Heart left ventricle (tissue), 16 donors: ENCODE measurements at regions not wholly inside any gene's neighbourhood (a gene's known extent, or its start where the extent isn't known, plus 50 kb on each side); places are given as distances from the start of the nearest gene placed in this dataset.
A peak's percentile ranks its signal among the peaks of the same experiment; 100 is the strongest.

Experiments used
- ATAC-seq, 4 donors: fragments of 200-7000 bp; cut with Tn5 transposase; one replicate each; pipeline ENCODE4 v1.9.1; 2020 to 2022; ENCODE audit warnings: moderate library complexity in 4 of 4, mild to moderate bottlenecking in 3 of 4, moderate number of reproducible peaks in 1 of 4
- DNase-seq, 5 donors: peaks; one replicate each; pipeline ENCODE4 v3.0.0-alpha.2; 2020
- H3K27ac ChIP-seq, 12 donors: fragments of 200-600 bp; sonication (generic) in 4 of 12; one replicate each; pipeline versions ENCODE4 v1.5.0 to v1.8.0; 2016 to 2022; ENCODE audit warnings: mild to moderate bottlenecking in 2 of 12
- H3K27me3 ChIP-seq, 9 donors: fragments of 200-600 bp; sonication (generic) in 2 of 9; one replicate each; pipeline versions ENCODE4 v1.5.1 to v1.8.0; 2016 to 2022; ENCODE audit warnings: mild to moderate bottlenecking in 3 of 9
- H3K36me3 ChIP-seq, 9 donors: fragments of 200-600 bp; sonication (generic) in 2 of 9; one replicate each; pipeline versions ENCODE4 v1.5.0 to v1.8.0; 2018 to 2022; ENCODE audit warnings: mild to moderate bottlenecking in 2 of 9
- H3K4me1 ChIP-seq, 12 donors: fragments of 200-600 bp; sonication (generic) in 4 of 12; one replicate each; pipeline versions ENCODE4 v1.5.0 to v1.8.0; 2016 to 2022; ENCODE audit warnings: mild to moderate bottlenecking in 3 of 12
- H3K4me3 ChIP-seq, 12 donors: fragments of 200-600 bp; sonication (generic) in 4 of 12; one replicate each; pipeline versions ENCODE4 v1.5.0 to v1.8.0; 2017 to 2022; ENCODE audit warnings: mild to moderate bottlenecking in 9 of 12, moderate library complexity in 4 of 12
- H3K9me3 ChIP-seq, 12 donors: fragments of 200-600 bp; sonication (generic) in 4 of 12; one replicate each; pipeline versions ENCODE4 v1.5.0 to v1.8.0; 2016 to 2022; ENCODE audit warnings: mild to moderate bottlenecking in 1 of 12
- POLR2A ChIP-seq, 2 donors: fragments of 450-650 bp; IDR thresholded peaks; one replicate each; pipeline ENCODE4 v1.6.1; 2017; ENCODE audit warnings: antibody characterized with exemption in 2 of 2, mild to moderate bottlenecking in 2 of 2, moderate library complexity in 2 of 2
- WGBS, 4 donors: extraction: QIAGEN DNeasy Blood & Tissue Kit in 2 of 4; methylation state at CpG; one replicate each; pipeline versions ENCODE4 v1.1.5 to v1.1.7; 2013 to 2018; 5-methylcytosine and 5-hydroxymethylcytosine counted together
- intact Hi-C, 10 donors: fragments of 100-400 bp; cut with DNase I; formaldehyde crosslinking; loops; one replicate each; pipeline versions ENCODE4 v1.11.1 to v1.14.2; 2022
- TF ChIP-seq, protein P1 (sequence below), 12 donors: fragments of 200-600 bp; sonication (generic) in 4 of 12; IDR thresholded peaks; one replicate each; pipeline versions ENCODE4 v1.5.0 to v1.8.0; 2018 to 2022; ENCODE audit warnings: antibody characterized with exemption in 12 of 12, mild to moderate bottlenecking in 5 of 12
- donor health status: ischemic (EF 13 %, LVEDD 7.1; RV severe dilation, severe dysfunction).
- donor health status: healthy with polysubstance abuse.
- donor health status: DM: no; HTN: yes; CAD: no.
- donor health status: DM: no; HTN: no; CAD: no.
- donor health status: ischemic (EF 25% LVEDD 6.9; RV normal size, moderate dysfunction).
- donor health status: ischemic (EF 25% LVEDD 5.7; RV mildly dilated, moderate dysfunction).
- donor health status: healthy.
- donor health status: DM: yes; HTN: yes; CAD: no.
- donor health status: ischemic (EF 35%, LVEDD 5.7; RV mildly dilated, moderate dysfunction).
- donor health status: nonischemic (EF 11% LVEDD 7.7; RV severe dilation, severe dysfunction).
- donor health status: DM: yes; HTN: yes; CAD: no.
- donor health status: PGD.
- donor health status: ischemic (EF 29% LVEDD 5.4; RV normal size, mild dysfunction).
- donor health status: nonischemic (EF 23%, LVEDD 6.1; RV moderate dilation, normal function).

GRCh38 chr4:155529716-155530115 is 136.9 kb upstream of the GUCY1A1 start:
- no peak overlapping the region for H3K27ac ChIP-seq
- no peak for ATAC-seq
- DNase-seq, result no peak
- no peak for TF ChIP-seq POLR2A (IDR thresholded peaks at IDR 0.05)
- TF ChIP-seq, protein P1, sequence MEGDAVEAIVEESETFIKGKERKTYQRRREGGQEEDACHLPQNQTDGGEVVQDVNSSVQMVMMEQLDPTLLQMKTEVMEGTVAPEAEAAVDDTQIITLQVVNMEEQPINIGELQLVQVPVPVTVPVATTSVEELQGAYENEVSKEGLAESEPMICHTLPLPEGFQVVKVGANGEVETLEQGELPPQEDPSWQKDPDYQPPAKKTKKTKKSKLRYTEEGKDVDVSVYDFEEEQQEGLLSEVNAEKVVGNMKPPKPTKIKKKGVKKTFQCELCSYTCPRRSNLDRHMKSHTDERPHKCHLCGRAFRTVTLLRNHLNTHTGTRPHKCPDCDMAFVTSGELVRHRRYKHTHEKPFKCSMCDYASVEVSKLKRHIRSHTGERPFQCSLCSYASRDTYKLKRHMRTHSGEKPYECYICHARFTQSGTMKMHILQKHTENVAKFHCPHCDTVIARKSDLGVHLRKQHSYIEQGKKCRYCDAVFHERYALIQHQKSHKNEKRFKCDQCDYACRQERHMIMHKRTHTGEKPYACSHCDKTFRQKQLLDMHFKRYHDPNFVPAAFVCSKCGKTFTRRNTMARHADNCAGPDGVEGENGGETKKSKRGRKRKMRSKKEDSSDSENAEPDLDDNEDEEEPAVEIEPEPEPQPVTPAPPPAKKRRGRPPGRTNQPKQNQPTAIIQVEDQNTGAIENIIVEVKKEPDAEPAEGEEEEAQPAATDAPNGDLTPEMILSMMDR (IDR thresholded peaks at IDR 0.05), result no peak
- H3K4me1 ChIP-seq, result peaks cover 0 to 47% (median 13%) of the 10 kb centered on the region in 12 donors
- no peak overlapping the region for H3K4me3 ChIP-seq
- intact Hi-C loops, result loop anchor here in 3 of 10 donors (5.0 to 10.0 kb wide), 5 partner anchors 87 to 255 kb away; partner anchors contain the start of gene GUCY1A1 (in 2 of the 3)
- no peaks in the 10 kb centered on the region for H3K27me3 ChIP-seq
- no peaks in the 10 kb centered on the region for H3K9me3 ChIP-seq
- H3K36me3 ChIP-seq, result no peaks in the 10 kb centered on the region
- 82 to 84% (median 83%) methylated on average over 3 of the region's 3 CpGs for WGBS, 4 donors

- H3K27ac ChIP-seq, result no peak overlapping the region
- ATAC-seq (no peak), DNase-seq (no peak)
- H3K4me3 ChIP-seq, result no peak overlapping the region
- TF ChIP-seq, protein P1 (IDR thresholded peaks at IDR 0.05), result peak in 5 of 12 donors; percentile 10 to 45 (median 21)
- no peak for TF ChIP-seq POLR2A (IDR thresholded peaks at IDR 0.05)
- 71 to 83% (median 79%) methylated on average over 3 of the region's 3 CpGs for WGBS, 4 donors
- H3K36me3 ChIP-seq, result no peaks in the 10 kb centered on the region
- H3K4me1 ChIP-seq, result peaks cover 0 to 47% (median 13%) of the 10 kb centered on the region in 12 donors
- intact Hi-C loops, result loop anchor here in 3 of 10 donors (5.0 to 10.0 kb wide), 4 partner anchors 87 to 143 kb away; partner anchors contain the start of gene GUCY1A1 (in 2 of the 3)
- no peaks in the 10 kb centered on the region for H3K9me3 ChIP-seq
- no peaks in the 10 kb centered on the region for H3K27me3 ChIP-seq
Observed at GRCh38 chr4:155529272-155529671, 137.4 kb upstream of the GUCY1A1 start.

DNA sequence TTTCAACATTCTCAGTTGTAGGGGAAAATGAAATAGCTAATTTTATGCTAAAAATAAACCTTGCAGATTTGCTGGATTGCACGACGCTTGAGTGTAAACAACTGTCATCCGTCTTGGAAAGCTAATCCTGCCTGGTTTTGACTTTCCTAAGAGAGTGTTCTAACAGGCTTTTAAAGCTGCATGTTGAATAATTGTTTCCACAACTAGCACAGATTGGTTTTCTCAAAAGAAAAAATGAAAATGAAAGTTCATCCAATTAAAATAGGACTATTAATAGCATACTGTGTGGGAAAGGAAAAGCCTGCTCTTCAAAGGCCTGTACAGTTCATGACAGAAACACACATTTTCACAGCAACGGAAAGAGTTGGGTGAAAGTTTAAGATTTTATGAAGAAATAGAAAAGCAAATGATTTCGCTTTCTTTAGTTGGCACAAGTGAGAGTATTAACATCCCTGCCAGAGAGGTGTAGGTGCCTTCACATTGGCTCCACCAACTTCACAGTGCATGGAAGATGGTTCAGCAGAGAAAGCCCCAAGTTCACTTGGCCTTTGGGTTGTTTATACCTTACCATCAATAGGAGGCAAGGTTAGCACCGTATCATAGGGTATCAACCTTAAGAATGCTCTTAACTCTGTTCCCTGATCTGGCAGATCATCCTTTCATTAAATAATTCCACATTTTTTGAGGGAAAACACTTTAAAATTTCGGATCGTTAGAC is 140.0 kb upstream of the GUCY1A1 start:
- Histone ChIP-seq H3K27ac (peak overlapping the region; percentile 49 to 84 (median 76)), H3K27me3 (no peaks in the 10 kb centered on the region), H3K4me1 (peaks cover 0 to 65% (median 15%) of the 10 kb centered on the region in 12 donors), H3K4me3 (peak overlapping the region in 9 of 12 donors; percentile 1 to 34 (median 28)), H3K9me3 (peaks cover 0 to 2% (median 0%) of the 10 kb centered on the region in 12 donors), H3K36me3 (no peaks in the 10 kb centered on the region)
- whole genome bisulfite sequencing, 4 donors, result 33 to 41% (median 37%) methylated on average over 8 of the region's 8 CpGs
- DNase-seq, result peak in 1 of 5 donors; percentile 18
- peak; percentile 70 to 92 (median 77) for ATAC-seq
- TF ChIP-seq, protein P1 (IDR thresholded peaks at IDR 0.05), result no peak
- no peak for TF ChIP-seq POLR2A (IDR thresholded peaks at IDR 0.05)
- intact Hi-C loops, result loop anchor here in 3 of 10 donors (5.0 to 10.0 kb wide), 4 partner anchors 84 to 146 kb away; partner anchors contain the start of gene GUCY1A1 (in 2 of the 3)

- Histone ChIP-seq H3K4me1 (peaks cover 0 to 61% (median 15%) of the 10 kb centered on the region in 12 donors), H3K4me3 (no peak overlapping the region), H3K27me3 (no peaks in the 10 kb centered on the region), H3K36me3 (no peaks in the 10 kb centered on the region), H3K9me3 (peaks cover 0 to 11% (median 0%) of the 10 kb centered on the region in 12 donors), H3K27ac (peak overlapping the region in 7 of 12 donors; percentile 34 to 84 (median 79))
- intact Hi-C loops, result loop anchor here in 3 of 10 donors (5.0 to 10.0 kb wide), 4 partner anchors 83 to 147 kb away; partner anchors contain the start of gene GUCY1A1 (in 2 of the 3)
- TF ChIP-seq, protein P1 (IDR thresholded peaks at IDR 0.05), result no peak
- TF ChIP-seq POLR2A (IDR thresholded peaks at IDR 0.05), result no peak
- 85 to 91% (median 89%) methylated on average over 3 of the region's 3 CpGs for WGBS, 4 donors
- ATAC-seq (peak in 2 of 4 donors; percentile 28 to 32), DNase-seq (no peak)
Observed at GRCh38 chr4:155524926-155525455, 141.7 kb upstream of the GUCY1A1 start.
